HG02588 (cell line): ENCODE measurements at regions not wholly inside any gene's neighbourhood (a gene's known extent, or its start where the extent isn't known, plus 50 kb on each side); places are given as distances from the start of the nearest gene placed in this dataset.
"Not testable (repeated sequence)": the region's sequence is repeated elsewhere in the genome, so short reads cannot be mapped to it uniquely, and the experiment has no call there.

Source experiments
- ATAC-seq: cut with Tn5 transposase; IDR thresholded peaks from one replicate; pipeline ENCODE4 v1.9.1; 2021; ENCODE audit warnings: mild to moderate bottlenecking, moderate library complexity; ENCODE audit not compliant: unreplicated experiment

DNA sequence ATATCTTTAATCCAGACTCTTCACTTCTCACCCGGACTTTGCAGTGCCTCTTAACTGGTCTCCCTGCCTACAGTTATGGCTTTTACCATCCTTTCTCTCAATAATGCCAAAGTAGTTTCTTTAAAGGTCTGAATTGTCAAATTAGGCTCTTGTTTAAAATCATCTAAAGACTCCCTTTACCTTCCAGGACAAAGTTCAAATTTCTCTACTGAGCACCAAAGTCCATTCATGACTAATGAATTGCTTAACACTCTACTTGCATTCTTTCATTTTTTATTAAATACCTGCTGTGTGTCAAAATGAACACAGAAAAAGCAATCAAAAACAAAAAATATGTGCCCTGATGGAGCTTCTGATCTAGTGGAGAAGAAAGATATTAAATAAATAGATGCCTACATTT, 472.4 kb upstream of the UBE2E2 start:
- ATAC-seq = no peak

- no peak for ATAC-seq
Measured at GRCh38 chr3:22731901-22732300, 471.2 kb upstream of the UBE2E2 start.

DNA sequence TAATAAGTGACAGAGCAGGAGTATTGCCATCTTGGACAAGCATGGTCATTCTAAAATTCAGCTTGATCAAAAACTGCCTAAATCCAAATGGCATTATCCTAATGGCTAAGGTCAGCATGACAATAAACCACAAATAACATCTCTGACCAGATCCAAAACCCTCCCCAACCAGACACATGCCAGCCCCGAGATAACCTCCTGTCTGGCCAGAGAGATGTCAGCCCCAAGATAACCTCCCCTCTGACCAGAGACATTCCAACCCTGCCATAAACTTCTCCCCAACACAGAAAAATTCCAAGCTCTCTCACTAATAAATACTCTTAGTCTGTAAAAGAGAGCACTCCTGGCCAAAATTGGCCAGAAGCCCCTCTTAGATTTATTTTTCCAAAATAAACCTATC, 470.5 kb upstream of the UBE2E2 start:
- ATAC-seq = no peak

DNA sequence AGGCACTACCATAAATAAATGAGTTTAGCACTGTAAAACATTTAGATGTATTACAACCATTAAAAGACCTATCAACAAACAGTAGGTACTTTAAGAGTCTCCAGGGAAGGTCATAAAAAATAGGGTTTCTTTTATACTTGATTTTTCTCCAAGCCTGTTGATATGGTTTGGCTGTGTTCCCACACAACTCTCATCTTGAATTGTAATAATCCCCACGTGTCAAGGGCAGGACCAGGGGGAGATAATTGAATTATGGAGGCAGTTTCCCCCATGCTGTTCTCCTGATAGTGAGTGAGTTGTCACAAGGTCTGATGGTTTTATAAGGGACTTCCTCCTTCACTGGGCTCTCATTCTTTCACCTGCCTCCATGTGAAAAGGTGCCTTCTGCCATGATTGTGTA, 468.9 kb upstream of the UBE2E2 start:
- no peak for ATAC-seq

DNA sequence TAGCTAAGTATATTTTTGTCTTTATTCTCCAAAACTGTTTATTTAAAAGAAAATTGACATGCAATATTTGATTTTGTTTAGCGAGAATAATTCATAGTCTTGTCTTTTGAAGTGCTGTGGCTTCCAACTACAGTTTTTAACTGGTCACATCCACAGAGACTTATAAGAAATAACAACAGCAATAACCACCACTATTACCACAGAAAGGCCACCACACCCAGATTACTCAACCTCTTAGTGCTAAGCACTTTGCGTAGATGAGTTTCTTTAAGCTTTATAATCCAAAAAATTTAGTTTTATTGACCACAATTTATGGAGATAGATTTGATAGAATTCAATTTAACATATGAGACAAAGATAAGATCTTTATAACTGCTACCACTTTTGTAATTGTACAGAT, 468.4 kb upstream of the UBE2E2 start:
- no peak for ATAC-seq

DNA sequence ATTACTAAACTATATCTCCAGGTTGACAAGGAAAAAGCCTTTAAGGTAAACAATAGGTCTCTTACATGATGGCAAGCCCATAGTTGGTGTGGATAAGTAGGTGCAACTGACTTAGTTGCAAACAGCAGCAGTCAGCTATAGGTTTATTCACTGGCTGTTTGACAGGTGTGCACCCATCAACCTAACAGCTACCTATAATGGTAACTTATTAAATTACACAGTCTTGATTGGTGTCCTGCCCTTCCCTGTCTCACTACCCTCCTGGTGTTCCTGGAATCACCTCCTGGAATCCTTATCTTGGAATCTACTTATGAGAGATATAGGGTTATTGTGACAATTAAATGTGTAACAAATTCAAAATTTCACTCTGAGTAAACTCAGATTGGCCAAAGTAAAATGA, 467.8 kb upstream of the UBE2E2 start:
- ATAC-seq = no peak

GRCh38 chr3:22743386-22743785, 459.7 kb upstream of the UBE2E2 start:
- not testable (repeated sequence) for ATAC-seq

DNA sequence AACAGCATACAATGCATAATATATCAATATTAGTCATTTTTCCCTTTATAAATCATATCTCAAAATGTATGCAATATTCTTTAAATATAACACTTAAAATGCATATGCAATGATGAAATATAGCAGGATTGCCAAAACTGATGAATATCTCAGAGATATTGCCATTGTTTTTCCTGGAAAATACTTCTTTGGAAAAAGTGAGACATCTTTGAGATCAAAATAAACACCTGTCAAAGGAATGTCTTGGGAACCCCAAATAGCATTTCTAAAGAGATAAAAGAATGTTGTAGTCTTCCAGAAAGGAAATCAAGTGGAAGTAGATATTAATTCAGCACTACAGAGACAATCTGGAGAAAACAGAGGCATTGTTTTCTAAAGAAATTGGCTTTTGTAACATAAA, 457.8 kb upstream of the UBE2E2 start:
- ATAC-seq = no peak

DNA sequence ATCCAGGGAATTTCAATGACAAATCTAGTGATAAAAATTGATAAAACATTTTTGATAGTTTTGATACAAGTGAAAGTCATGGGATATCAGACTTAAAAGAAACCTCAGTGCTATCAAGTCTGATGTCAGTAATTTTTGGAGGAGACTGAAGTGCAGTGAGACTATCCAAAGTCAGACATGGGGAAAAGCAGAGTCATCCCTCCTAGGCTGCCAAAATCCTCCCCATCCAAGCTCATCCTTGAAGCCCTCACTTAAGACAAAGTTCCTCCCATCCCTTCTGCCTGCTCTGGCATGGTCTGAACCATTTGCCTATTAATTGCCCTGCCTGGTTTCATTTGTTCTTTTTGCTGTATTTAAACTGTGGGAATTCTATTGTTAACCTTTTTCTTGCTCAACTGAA, 456.9 kb upstream of the UBE2E2 start:
- ATAC-seq = no peak

DNA sequence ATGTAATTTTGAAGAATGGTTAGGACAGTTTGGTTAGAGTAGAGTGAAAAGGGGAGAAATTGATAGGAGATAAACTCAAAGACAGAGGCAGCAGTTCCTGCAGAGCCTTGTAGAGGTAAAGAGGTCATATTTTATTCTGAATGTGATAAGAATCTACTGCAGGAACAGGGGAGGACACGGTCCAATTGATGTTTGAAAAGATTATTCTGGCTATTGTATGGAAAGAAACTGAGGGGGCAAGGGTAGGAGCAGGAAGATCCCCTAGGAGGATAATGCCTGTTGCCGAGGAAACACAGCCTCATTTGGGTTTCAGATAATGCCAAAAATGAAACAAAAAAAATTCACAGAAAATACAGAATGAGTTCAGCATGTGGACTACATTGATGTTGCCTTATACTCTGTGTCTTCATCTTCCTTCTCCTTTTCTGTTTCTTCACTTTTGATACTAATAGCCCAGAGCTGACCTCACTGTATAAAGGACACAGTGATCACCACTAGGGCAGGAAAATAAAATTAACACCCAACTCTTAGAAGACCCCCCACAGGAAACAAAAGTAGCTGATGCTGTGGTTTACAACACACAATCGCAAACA, 454.6 kb upstream of the UBE2E2 start:
- no peak for ATAC-seq

DNA sequence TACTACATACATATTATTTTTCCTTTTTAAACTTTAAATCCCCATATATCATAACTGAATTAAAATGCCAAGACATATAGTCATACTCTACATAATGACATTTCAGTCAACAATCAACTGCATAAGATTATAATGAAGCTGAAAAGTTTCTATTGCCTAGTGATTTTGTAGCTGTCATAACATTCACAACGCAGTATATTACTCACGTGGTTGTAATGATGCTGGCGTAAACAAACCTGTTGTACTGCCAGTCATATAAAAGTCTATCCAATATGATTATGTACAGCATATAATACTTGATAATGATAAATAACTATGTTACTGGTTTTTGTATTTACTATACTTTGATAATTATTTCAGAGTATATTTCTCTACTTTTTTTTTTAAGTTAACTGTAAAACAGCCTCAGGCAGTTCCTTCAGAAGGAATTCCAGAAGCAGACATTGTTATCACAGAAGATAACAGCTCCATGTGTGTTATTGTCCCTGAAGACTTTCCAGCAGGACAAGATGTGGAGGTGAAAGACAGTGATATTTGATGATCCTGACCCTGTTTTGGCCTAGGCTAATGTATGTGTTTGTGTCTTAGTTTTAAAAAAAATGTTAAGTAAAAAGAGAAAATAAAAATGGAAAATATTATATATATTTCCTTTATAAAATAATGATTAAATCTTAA, 443.4 kb upstream of the UBE2E2 start:
- no peak for ATAC-seq

GRCh38 chr3:22765679-22766078, 437.4 kb upstream of the UBE2E2 start:
- no peak for ATAC-seq

DNA sequence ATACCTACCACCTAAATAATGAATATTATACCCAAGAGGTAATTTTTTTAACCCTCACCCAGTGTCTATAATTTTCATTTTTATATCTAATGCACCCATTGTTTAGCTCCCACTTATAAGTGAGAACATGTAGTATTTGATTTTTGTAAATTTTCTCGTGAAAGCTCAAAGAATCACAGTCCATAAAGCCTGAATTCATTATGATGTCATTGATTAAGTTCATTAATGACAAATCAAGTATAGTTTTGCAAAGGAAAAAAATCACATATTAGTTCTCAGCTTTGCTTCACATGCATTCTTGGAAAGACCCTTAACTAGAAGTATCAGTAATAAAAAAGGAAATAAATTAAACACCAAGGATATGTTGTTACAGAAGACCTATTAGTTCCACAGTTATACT, 425.3 kb upstream of the UBE2E2 start:
- no peak for ATAC-seq

- no peak for ATAC-seq
Measured at GRCh38 chr3:22779737-22780136, 423.4 kb upstream of the UBE2E2 start.

DNA sequence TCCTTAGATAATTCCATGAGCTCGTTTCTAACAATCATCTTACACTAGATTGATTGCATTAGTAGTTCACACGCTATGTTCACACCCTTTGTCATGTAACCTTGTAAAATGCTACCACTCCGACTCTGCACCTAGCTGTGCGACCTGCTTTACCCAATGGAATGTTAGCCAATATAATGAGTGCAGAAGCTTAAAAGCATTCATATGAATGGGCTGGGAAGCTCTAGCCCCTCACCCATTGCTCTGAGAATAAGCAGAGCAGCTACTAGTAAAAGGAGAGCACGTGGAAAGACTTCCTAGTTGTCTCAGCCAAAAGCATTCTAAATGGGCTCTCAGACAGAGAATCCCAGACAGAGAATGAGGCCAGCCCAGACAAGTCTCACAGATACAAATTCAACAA, 410.6 kb upstream of the UBE2E2 start:
- ATAC-seq = no peak

DNA sequence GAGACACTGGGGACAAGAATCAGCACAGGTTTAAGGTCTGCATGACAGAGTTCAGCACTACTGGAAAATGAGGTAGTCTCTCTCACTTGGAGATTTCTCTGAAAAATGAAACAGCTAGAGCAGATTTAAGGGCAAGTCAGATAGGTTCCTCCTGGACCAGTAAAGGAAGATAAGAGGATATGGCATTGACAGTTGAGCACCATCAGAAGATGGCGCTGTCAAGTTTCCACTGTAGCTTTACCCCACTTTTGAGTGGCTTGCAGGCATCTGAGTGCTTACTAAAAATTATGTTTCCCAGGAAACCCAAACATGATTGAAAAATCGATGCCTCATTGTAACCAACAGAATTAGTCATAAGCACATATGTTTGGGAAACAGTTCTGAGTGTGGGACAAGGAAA, 407.2 kb upstream of the UBE2E2 start:
- ATAC-seq = no peak

- no peak for ATAC-seq
Measured at GRCh38 chr3:22798461-22798860, 404.7 kb upstream of the UBE2E2 start.

DNA sequence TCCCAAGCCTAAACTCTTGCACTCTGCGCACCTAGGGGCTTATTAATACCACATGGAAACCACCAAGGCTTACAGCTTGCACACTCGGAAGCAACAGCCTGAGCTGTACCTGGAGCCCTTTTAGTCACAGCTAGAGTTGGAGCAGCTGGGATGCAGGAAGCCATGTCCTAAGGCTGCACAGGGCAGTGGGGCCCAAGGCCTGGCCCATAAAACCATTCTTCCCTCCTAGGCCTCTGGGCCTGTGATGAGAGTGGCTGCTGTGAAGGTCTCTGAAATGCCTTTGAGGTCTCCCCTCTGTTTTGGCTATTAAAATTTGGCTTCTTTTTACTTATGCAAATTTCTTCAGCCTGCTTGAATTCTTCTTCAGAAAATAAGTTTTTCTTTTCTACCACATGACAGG, 383.9 kb upstream of the UBE2E2 start:
- ATAC-seq = no peak

- no peak for ATAC-seq
Measured at GRCh38 chr3:22835041-22835440, 368.1 kb upstream of the UBE2E2 start.

DNA sequence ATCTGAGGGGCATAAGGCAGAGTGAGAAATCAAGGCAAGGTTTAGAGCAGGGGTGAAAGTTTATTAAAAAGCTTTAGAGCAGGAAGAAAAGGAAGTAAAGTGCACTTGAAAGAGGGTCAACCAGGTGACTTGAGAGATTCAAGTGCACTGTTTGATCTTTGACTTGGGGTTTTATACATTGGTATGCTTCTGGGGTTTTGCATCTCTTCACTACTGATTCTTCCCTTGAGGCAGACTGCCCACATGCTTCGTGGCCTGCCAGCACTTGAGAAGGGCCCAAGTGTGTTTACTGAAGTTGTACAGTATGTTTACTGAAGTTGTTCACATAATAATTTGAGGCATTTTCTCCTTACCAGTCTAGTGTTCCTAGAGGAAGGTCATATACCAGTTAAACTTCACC, 367.0 kb upstream of the UBE2E2 start:
- ATAC-seq = no peak

DNA sequence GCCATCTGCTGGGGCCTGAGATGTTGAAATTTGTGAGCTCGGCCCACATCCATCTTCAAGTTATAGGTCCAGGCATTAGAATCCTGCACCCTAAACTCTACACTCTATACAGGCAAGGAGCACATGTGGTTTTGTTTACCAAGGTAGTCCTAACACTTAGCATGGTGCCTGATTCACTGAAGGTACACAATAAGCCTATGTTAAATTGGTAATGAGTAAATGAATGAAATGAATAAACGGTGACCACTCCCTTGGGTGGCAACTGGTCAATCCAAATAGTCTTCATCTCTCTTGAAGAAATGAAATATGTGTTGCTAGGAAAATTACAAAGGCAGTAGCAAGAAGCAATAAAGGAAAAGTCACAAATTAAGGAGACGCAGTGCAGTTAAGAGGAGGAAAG, 359.3 kb upstream of the UBE2E2 start:
- ATAC-seq = no peak

GRCh38 chr3:22846566-22846965, 356.6 kb upstream of the UBE2E2 start:
- ATAC-seq = no peak

GRCh38 chr3:22849583-22849982, 353.5 kb upstream of the UBE2E2 start:
- not testable (repeated sequence) for ATAC-seq
